GM04504 (cell line): ENCODE measurements at regions not wholly inside any gene's neighbourhood (a gene's known extent, or its start where the extent isn't known, plus 50 kb on each side); places are given as distances from the start of the nearest gene placed in this dataset.
A peak's percentile ranks its signal among the peaks of the same experiment; 100 is the strongest.

ENCODE experiments used
- DNase-seq: peaks from one replicate; pipeline ENCODE4 v3.0.0-alpha.2; 2012; ENCODE audit warnings: low read depth

GRCh38 chr9:107431461-107431860, 58.1 kb downstream of the KLF4 start:
- no peak for DNase-seq

- DNase-seq = no peak
These were observed 59.5 kb downstream of the KLF4 start for GRCh38 chr9:107430071-107430470.

- DNase-seq = no peak
These were observed 63.4 kb downstream of the KLF4 start for GRCh38 chr9:107426126-107426525.

- DNase-seq = no peak
These were observed 64.2 kb downstream of the KLF4 start for GRCh38 chr9:107425101-107426025.

GRCh38 chr9:107423540-107423939, 66.0 kb downstream of the KLF4 start:
- no peak for DNase-seq

- DNase-seq = peak; percentile 56
These were observed 67.1 kb downstream of the KLF4 start for GRCh38 chr9:107422189-107423185.

- no peak for DNase-seq
These were observed 79.1 kb downstream of the KLF4 start for GRCh38 chr9:107410420-107410819.

GRCh38 chr9:107409581-107410389, 79.8 kb downstream of the KLF4 start:
- no peak for DNase-seq

- no peak for DNase-seq
These were observed 81.9 kb downstream of the KLF4 start for GRCh38 chr9:107407675-107408074.

GRCh38 chr9:107405511-107405910, 84.1 kb downstream of the KLF4 start:
- no peak for DNase-seq

GRCh38 chr9:107404736-107405135, 84.8 kb downstream of the KLF4 start:
- DNase-seq = no peak

- DNase-seq = no peak
These were observed 85.4 kb downstream of the KLF4 start for GRCh38 chr9:107404161-107404560.

- peak; percentile 57 for DNase-seq
These were observed 92.2 kb downstream of the KLF4 start for GRCh38 chr9:107397076-107398044.

- DNase-seq = no peak
These were observed 95.3 kb downstream of the KLF4 start for GRCh38 chr9:107394264-107394663.

- peak; percentile 27 for DNase-seq
These were observed 98.8 kb downstream of the KLF4 start for GRCh38 chr9:107390778-107391177.

GRCh38 chr9:107390279-107390678, 99.3 kb downstream of the KLF4 start:
- no peak for DNase-seq

- DNase-seq = peak; percentile 50
These were observed 99.9 kb downstream of the KLF4 start for GRCh38 chr9:107389617-107390071.

GRCh38 chr9:107388890-107389289, 100.7 kb downstream of the KLF4 start:
- DNase-seq = no peak

GRCh38 chr9:107387409-107387808, 102.2 kb downstream of the KLF4 start:
- DNase-seq = no peak

GRCh38 chr9:107386396-107386795, 103.2 kb downstream of the KLF4 start:
- no peak for DNase-seq
